AG04450 (cell line): ENCODE measurements at regions not wholly inside any gene's neighbourhood (a gene's known extent, or its start where the extent isn't known, plus 50 kb on each side); places are given as distances from the start of the nearest gene placed in this dataset.

Source experiments
- CTCF ChIA-PET: fragments of 300-600, 350-600 bp; formaldehyde crosslinking; extraction: SDS; loops from one replicate; lab custom pipeline; 2022; ENCODE audit warnings: antibody characterized with exemption, inconsistent platforms; lab: Charles Lee
- POLR2A ChIA-PET: fragments of 350-600 bp; formaldehyde crosslinking; extraction: SDS; loops from one replicate; lab custom pipeline; 2021; ENCODE audit warnings: antibody characterized with exemption, inconsistent platforms; lab: Yijun Ruan, JAX
- DNase-seq: peaks from one replicate; pipeline ENCODE4 v3.0.0-alpha.2; 2011; ENCODE audit warnings: low read depth, low spot score
- H3K27ac ChIP-seq: one replicate; pipeline ENCODE4 v1.5.1; 2012; ENCODE audit warnings: low read depth, low read length, control low read depth
- H3K27me3 ChIP-seq: one replicate; pipeline ENCODE4 v1.6.0; 2012; ENCODE audit warnings: low read length; ENCODE audit not compliant: control insufficient read depth, insufficient read depth
- H3K4me3 ChIP-seq: 2 replicates; pipeline ENCODE4 v1.5.1; 2011; ENCODE audit warnings: mild to moderate bottlenecking, low read depth, low read length, control low read depth
- H3K9me3 ChIP-seq: 2 replicates; pipeline ENCODE4 v1.5.1; 2012; ENCODE audit warnings: low read length; ENCODE audit not compliant: control insufficient read depth, insufficient read depth
- TF ChIP-seq, protein P1 (sequence below): IDR thresholded peaks from 2 replicates; pipeline ENCODE4 v1.5.1; 2011; ENCODE audit warnings: low read depth, low read length, control low read depth, inconsistent platforms

DNA sequence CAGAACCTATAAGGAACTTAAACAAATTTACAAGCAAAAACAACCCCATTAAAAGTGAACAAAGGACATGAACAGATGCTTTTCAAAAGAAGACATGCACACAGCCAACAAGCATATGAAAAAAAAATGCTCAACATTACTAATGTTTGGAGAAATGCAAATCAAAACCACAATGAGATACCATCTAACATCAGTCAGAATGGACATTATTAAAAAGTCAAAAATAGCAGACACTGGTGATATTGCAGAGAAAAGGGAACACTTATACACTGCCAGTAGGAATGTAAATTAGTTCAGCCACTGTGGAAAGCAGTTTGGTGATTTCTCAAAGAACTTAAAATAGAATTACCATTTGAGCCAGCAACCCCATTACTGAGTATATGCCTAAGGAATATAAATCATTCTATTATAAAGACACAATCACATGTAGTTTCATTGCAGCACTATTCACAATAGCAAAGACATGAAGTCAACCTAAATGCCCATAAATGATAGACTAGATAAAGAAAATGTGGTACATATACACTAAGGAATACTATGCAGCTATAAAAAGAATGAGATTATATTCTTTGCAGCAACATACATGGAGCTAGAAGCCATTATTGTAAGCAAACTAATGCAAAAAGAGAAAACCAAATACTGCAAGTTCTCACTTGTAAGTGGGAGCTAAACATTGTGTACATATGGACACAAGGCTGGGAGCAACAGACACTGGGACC lies 1509.4 kb downstream of the TECRL start:
- TF ChIP-seq, protein P1, sequence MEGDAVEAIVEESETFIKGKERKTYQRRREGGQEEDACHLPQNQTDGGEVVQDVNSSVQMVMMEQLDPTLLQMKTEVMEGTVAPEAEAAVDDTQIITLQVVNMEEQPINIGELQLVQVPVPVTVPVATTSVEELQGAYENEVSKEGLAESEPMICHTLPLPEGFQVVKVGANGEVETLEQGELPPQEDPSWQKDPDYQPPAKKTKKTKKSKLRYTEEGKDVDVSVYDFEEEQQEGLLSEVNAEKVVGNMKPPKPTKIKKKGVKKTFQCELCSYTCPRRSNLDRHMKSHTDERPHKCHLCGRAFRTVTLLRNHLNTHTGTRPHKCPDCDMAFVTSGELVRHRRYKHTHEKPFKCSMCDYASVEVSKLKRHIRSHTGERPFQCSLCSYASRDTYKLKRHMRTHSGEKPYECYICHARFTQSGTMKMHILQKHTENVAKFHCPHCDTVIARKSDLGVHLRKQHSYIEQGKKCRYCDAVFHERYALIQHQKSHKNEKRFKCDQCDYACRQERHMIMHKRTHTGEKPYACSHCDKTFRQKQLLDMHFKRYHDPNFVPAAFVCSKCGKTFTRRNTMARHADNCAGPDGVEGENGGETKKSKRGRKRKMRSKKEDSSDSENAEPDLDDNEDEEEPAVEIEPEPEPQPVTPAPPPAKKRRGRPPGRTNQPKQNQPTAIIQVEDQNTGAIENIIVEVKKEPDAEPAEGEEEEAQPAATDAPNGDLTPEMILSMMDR = no peak
- H3K27ac ChIP-seq = no peak overlapping the region
- ChIA-PET POLR2A (no interaction called here), CTCF (no interaction called here)
- no peak overlapping the region for H3K4me3 ChIP-seq
- DNase-seq = no peak
- no peaks in the 10 kb centered on the region for H3K27me3 ChIP-seq
- peaks cover 25% of the 10 kb centered on the region for H3K9me3 ChIP-seq

GRCh38 chr4:62898115-62898514 lies 1511.1 kb downstream of the TECRL start:
- ChIA-PET CTCF (no interaction called here), POLR2A (no interaction called here)
- no peak for DNase-seq
- TF ChIP-seq, protein P1 = no peak
- Histone ChIP-seq H3K9me3 (peaks cover 25% of the 10 kb centered on the region), H3K4me3 (no peak overlapping the region), H3K27me3 (no peaks in the 10 kb centered on the region), H3K27ac (no peak overlapping the region)

DNA sequence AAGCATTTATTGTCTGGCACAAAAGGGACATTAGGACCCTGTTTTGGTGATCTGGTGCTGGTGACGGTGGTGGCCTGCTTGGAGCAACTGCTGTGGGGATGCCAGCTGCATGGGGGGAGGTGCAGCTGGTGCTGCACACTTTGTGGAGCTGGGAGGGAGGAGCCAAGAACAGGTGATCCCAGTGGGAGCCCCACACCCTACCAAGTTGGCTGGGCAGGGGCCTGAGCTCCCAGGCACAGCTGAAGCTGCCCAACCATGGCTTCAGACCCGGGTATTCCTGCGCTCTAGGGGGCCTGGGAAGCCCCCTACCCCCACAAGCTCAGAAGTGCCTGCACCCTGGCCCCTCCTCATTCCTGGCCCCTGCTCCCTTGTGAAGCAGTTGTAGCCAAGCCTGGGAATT lies 1512.5 kb downstream of the TECRL start:
- no peak overlapping the region for H3K27ac ChIP-seq
- no peaks in the 10 kb centered on the region for H3K27me3 ChIP-seq
- no peak for DNase-seq
- ChIA-PET POLR2A (no interaction called here), CTCF (interaction anchor here (0.7 kb wide), 1 partner anchor 423 kb away, joined by 3 read pairs; no protein-coding TSS in a partner anchor)
- H3K4me3 ChIP-seq = no peak overlapping the region
- TF ChIP-seq, protein P1 = no peak
- peaks cover 25% of the 10 kb centered on the region for H3K9me3 ChIP-seq

- Histone ChIP-seq H3K9me3 (no peaks in the 10 kb centered on the region), H3K27ac (no peak overlapping the region), H3K4me3 (no peak overlapping the region), H3K27me3 (no peaks in the 10 kb centered on the region)
- TF ChIP-seq, protein P1 = no peak
- POLR2A ChIA-PET = no interaction called here
- no peak for DNase-seq
- CTCF ChIA-PET = no interaction called here
Measured at GRCh38 chr4:62881901-62882300, 1527.3 kb downstream of the TECRL start.

DNA sequence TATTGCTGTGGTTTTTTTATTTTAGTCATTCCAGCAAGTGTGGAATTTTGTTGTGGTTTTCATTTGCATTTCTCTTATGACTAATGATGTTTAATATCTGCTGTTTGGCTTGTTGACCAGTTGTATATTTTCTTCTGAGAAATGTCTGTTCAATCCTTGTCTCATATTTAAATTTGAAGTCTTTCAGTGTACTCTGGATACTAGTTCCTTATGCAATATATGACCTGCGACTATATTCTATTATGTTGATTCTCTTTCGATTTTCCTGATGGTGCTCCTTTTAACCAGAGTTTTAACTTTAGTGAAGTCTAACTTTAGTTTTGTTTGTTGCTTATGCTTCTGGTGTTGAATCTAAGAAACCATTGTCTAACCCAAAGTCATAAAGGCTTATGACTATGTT lies 1528.0 kb downstream of the TECRL start:
- no peak overlapping the region for H3K27ac ChIP-seq
- POLR2A ChIA-PET = no interaction called here

More for the DNA sequence above, 1528.0 kb downstream of the TECRL start:
- TF ChIP-seq, protein P1 = no peak
- H3K27me3 ChIP-seq = no peaks in the 10 kb centered on the region
- no peaks in the 10 kb centered on the region for H3K9me3 ChIP-seq
- H3K4me3 ChIP-seq = no peak overlapping the region
- CTCF ChIA-PET = no interaction called here
- no peak for DNase-seq
